Spleen (tissue), 7 donors: ENCODE measurements at regions not wholly inside any gene's neighbourhood (a gene's known extent, or its start where the extent isn't known, plus 50 kb on each side); places are given as distances from the start of the nearest gene placed in this dataset.

Experiments
- CTCF ChIP-seq, 11 experiments: fragments of 200-600 bp in 7 of 11; fragments of 450-650 bp in 4 of 11; sonication (generic) in 4 of 11; IDR thresholded peaks in 8 of 11; conservative IDR thresholded peaks in 3 of 11; 1 replicate in 7 of 11; 2 replicates in 4 of 11; pipeline versions ENCODE4 v1.4.0 to v1.8.0; 2016 to 2021; ENCODE audit warnings: antibody characterized with exemption in 11 of 11, inconsistent platforms in 4 of 11, mild to moderate bottlenecking in 1 of 11
- POLR2A ChIP-seq, 3 donors: fragments of 450-650 bp; IDR thresholded peaks; one replicate each; pipeline ENCODE4 v1.5.1; 2017; ENCODE audit warnings: antibody characterized with exemption in 3 of 3, mild to moderate bottlenecking in 1 of 3
- POLR2AphosphoS5 ChIP-seq, 3 donors: sonication (generic); formaldehyde crosslinking; IDR thresholded peaks; one replicate each; pipeline ENCODE4 v1.5.1; 2017; ENCODE audit warnings: antibody characterized with exemption in 3 of 3
- donor health status: DM: no; HTN: no; CAD: no; lungs with moderate emphysema.
- donor health status: DM: no; HTN: no; CAD: no.
- donor health status: DM: no; HTN: no; CAD: no.

- no peak for TF ChIP-seq CTCF (IDR thresholded peaks at IDR 0.05 in 8 of 11, conservative IDR thresholded peaks at IDR 0.05 in 3 of 11)
- TF ChIP-seq POLR2A (IDR thresholded peaks at IDR 0.05) = no peak
- no peak for TF ChIP-seq POLR2AphosphoS5 (IDR thresholded peaks at IDR 0.05)
Measured at GRCh38 chr12:115584156-115584555, 693.3 kb downstream of the MED13L start.
